Prostate gland (tissue), 2 donors: ENCODE measurements at regions not wholly inside any gene's neighbourhood (a gene's known extent, or its start where the extent isn't known, plus 50 kb on each side); places are given as distances from the start of the nearest gene placed in this dataset.

Experiments used
- DNase-seq: peaks from one replicate; pipeline ENCODE4 v3.0.0-alpha.2; 2019; ENCODE audit warnings: low spot score
- H3K27ac ChIP-seq, 2 donors: fragments of 200-600 bp; sonication (generic); 2 replicates each; pipeline ENCODE4 v1.5.1; 2017 to 2019
- H3K27me3 ChIP-seq: fragments of 200-600 bp; sonication (generic); replicated peaks from 2 replicates; pipeline ENCODE4 v1.5.1; 2019; ENCODE audit not compliant: insufficient read depth
- H3K36me3 ChIP-seq, 2 donors: fragments of 200-600 bp; sonication (generic); 1 replicate in 1 of 2; 2 replicates in 1 of 2; pipeline versions ENCODE4 v1.5.1 to v1.8.1; 2017 to 2019
- H3K4me1 ChIP-seq: fragments of 200-600 bp; sonication (generic); replicated peaks from 2 replicates; pipeline ENCODE4 v1.5.1; 2019
- H3K4me3 ChIP-seq, 2 donors: fragments of 200-600 bp; sonication (generic); 2 replicates each; pipeline ENCODE4 v1.5.1; 2017 to 2019
- H3K9me3 ChIP-seq: fragments of 200-600 bp; sonication (generic); 2 replicates; pipeline ENCODE4 v1.5.1; 2017
- CTCF ChIP-seq, 4 experiments: fragments of 200-600 bp in 2 of 4; fragments of 450-650 bp in 2 of 4; sonication (generic) in 2 of 4; IDR thresholded peaks; 1 replicate in 3 of 4; 2 replicates in 1 of 4; pipeline ENCODE4 v1.5.1; 2016 to 2019; ENCODE audit warnings: antibody characterized with exemption in 4 of 4, mild to moderate bottlenecking in 2 of 4, moderate library complexity in 2 of 4
- POLR2A ChIP-seq: fragments of 450-650 bp; IDR thresholded peaks from one replicate; pipeline ENCODE4 v1.6.1; 2016; ENCODE audit warnings: antibody characterized with exemption, mild to moderate bottlenecking
- POLR2AphosphoS5 ChIP-seq: sonication (generic); formaldehyde crosslinking; IDR thresholded peaks from one replicate; pipeline ENCODE4 v1.6.1; 2017; ENCODE audit warnings: antibody characterized with exemption
- WGBS: methylation state at CpG from one replicate; pipeline ENCODE4 v1.1.5; 2018; 5-methylcytosine and 5-hydroxymethylcytosine counted together
- intact Hi-C: fragments of 100-400 bp; cut with DNase I; formaldehyde crosslinking; loops from one replicate; pipeline ENCODE4 v1.14.2; 2022

- peak overlapping the region in 1 of 2 donors; percentile 1 for H3K27ac ChIP-seq
- intact Hi-C loops: no loop called here
- no peaks in the 10 kb centered on the region for H3K9me3 ChIP-seq
- no peaks in the 10 kb centered on the region for H3K36me3 ChIP-seq
- TF ChIP-seq POLR2AphosphoS5 (no peak), POLR2A (no peak), CTCF (IDR thresholded peaks at IDR 0.05) (no peak)
- 90% methylated on average over 2 of the region's 2 CpGs for WGBS
- H3K4me3 ChIP-seq: no peak overlapping the region
- no peaks in the 10 kb centered on the region for H3K27me3 ChIP-seq
- H3K4me1 ChIP-seq: peaks cover 16% of the 10 kb centered on the region
- DNase-seq: no peak
Observed at GRCh38 chr3:72308641-72309040, 523.7 kb upstream of the PROK2 start.

GRCh38 chr3:72307438-72308115 is 522.6 kb upstream of the PROK2 start:
- Histone ChIP-seq H3K4me3 (no peak overlapping the region), H3K9me3 (no peaks in the 10 kb centered on the region), H3K27me3 (no peaks in the 10 kb centered on the region), H3K27ac (peak overlapping the region; percentile 68 to 81), H3K36me3 (no peaks in the 10 kb centered on the region), H3K4me1 (peaks cover 16% of the 10 kb centered on the region)
- 77% methylated on average over 7 of the region's 7 CpGs for WGBS
- intact Hi-C loops: no loop called here
- DNase-seq: no peak
- no peak for TF ChIP-seq POLR2AphosphoS5
- no peak for TF ChIP-seq POLR2A
- TF ChIP-seq CTCF (IDR thresholded peaks at IDR 0.05): no peak

- TF ChIP-seq POLR2A (no peak), CTCF (IDR thresholded peaks at IDR 0.05) (peak in 2 of 4 experiments; percentile 33 to 37), POLR2AphosphoS5 (peak; percentile 91)
- no peaks in the 10 kb centered on the region for H3K36me3 ChIP-seq
- peak; percentile 92 for DNase-seq
- no peaks in the 10 kb centered on the region for H3K9me3 ChIP-seq
- no peak overlapping the region for H3K4me3 ChIP-seq
- 23% methylated on average over 9 of the region's 9 CpGs for WGBS
- H3K4me1 ChIP-seq: peaks cover 16% of the 10 kb centered on the region
- intact Hi-C loops: no loop called here
- H3K27me3 ChIP-seq: no peaks in the 10 kb centered on the region
- peak overlapping the region; percentile 68 to 81 for H3K27ac ChIP-seq
Observed at GRCh38 chr3:72306800-72307341, 521.9 kb upstream of the PROK2 start.

- TF ChIP-seq POLR2A (no peak), POLR2AphosphoS5 (no peak), CTCF (IDR thresholded peaks at IDR 0.05) (no peak)
- no peaks in the 10 kb centered on the region for H3K27me3 ChIP-seq
- no peak overlapping the region for H3K27ac ChIP-seq
- no peak overlapping the region for H3K4me3 ChIP-seq
- DNase-seq: no peak
- WGBS: 63% methylated on average over 7 of the region's 7 CpGs
- no peaks in the 10 kb centered on the region for H3K9me3 ChIP-seq
- H3K4me1 ChIP-seq: peaks cover 9% of the 10 kb centered on the region
- intact Hi-C loops: no loop called here
- no peaks in the 10 kb centered on the region for H3K36me3 ChIP-seq
Observed at GRCh38 chr3:72303926-72304325, 519.0 kb upstream of the PROK2 start.

- H3K36me3 ChIP-seq: no peaks in the 10 kb centered on the region
- no peaks in the 10 kb centered on the region for H3K9me3 ChIP-seq
- DNase-seq: peak; percentile 82
- intact Hi-C loops: no loop called here
- TF ChIP-seq POLR2A: no peak
- TF ChIP-seq CTCF (IDR thresholded peaks at IDR 0.05): no peak
- TF ChIP-seq POLR2AphosphoS5: peak; percentile 71
- H3K4me3 ChIP-seq: no peak overlapping the region
- WGBS: 39% methylated on average over 8 of the region's 8 CpGs
- no peak overlapping the region for H3K27ac ChIP-seq
- H3K4me1 ChIP-seq: peaks cover 16% of the 10 kb centered on the region
- no peaks in the 10 kb centered on the region for H3K27me3 ChIP-seq
Observed at GRCh38 chr3:72301779-72302178, 516.8 kb upstream of the PROK2 start.
